Mesenchymal stem cell (in vitro differentiated cells and primary cell): ENCODE measurements at regions not wholly inside any gene's neighbourhood (a gene's known extent, or its start where the extent isn't known, plus 50 kb on each side); places are given as distances from the start of the nearest gene placed in this dataset.
"Not testable (repeated sequence)": the region's sequence is repeated elsewhere in the genome, so short reads cannot be mapped to it uniquely, and the experiment has no call there.

Experiments
- DNase-seq: peaks from one replicate; pipeline ENCODE4 v3.0.0-alpha.2; 2013
- H2AFZ ChIP-seq: one replicate; pipeline ENCODE4 v1.6.1; 2013; ENCODE audit warnings: low read depth, mild to moderate bottlenecking, control low read depth, inconsistent platforms, low read length, moderate library complexity
- H2AK5ac ChIP-seq: 2 replicates; pipeline ENCODE4 v1.6.1; 2013; ENCODE audit warnings: low read length, moderate library complexity, mild to moderate bottlenecking, inconsistent platforms; ENCODE audit not compliant: severe bottlenecking
- H2BK120ac ChIP-seq: one replicate; pipeline ENCODE4 v1.6.1; 2013; ENCODE audit warnings: low read depth, mild to moderate bottlenecking, inconsistent platforms, low read length, moderate library complexity
- H2BK12ac ChIP-seq, 2 experiments: one replicate each; pipeline ENCODE4 v1.6.1; 2013; ENCODE audit warnings: inconsistent platforms in 2 of 2, low read length in 2 of 2, mild to moderate bottlenecking in 2 of 2, moderate library complexity in 2 of 2, control low read depth in 1 of 2
- H2BK15ac ChIP-seq: one replicate; pipeline ENCODE4 v1.6.1; 2013; ENCODE audit warnings: mild to moderate bottlenecking, low read depth, inconsistent platforms; ENCODE audit not compliant: poor library complexity, severe bottlenecking
- H2BK5ac ChIP-seq: 2 replicates; pipeline ENCODE4 v1.6.1; 2013; ENCODE audit warnings: low read depth, mild to moderate bottlenecking, low read length, control low read depth, inconsistent platforms; ENCODE audit not compliant: poor library complexity, severe bottlenecking
- H3K14ac ChIP-seq, 2 experiments: one replicate each; pipeline ENCODE4 v1.6.1; 2013; ENCODE audit warnings: inconsistent platforms in 2 of 2, low read length in 2 of 2, control low read depth in 1 of 2, mild to moderate bottlenecking in 1 of 2, moderate library complexity in 1 of 2
- H3K18ac ChIP-seq, 2 experiments: one replicate each; pipeline ENCODE4 v1.6.1; 2013; ENCODE audit warnings: inconsistent platforms in 2 of 2, low read length in 2 of 2, control low read depth in 1 of 2, low read depth in 1 of 2, mild to moderate bottlenecking in 1 of 2
- H3K23ac ChIP-seq, 2 experiments: one replicate each; pipeline ENCODE4 v1.6.1; 2013; ENCODE audit warnings: inconsistent platforms in 2 of 2, low read length in 2 of 2, mild to moderate bottlenecking in 2 of 2, moderate library complexity in 2 of 2, control low read depth in 1 of 2
- H3K27ac ChIP-seq: 2 replicates; pipeline ENCODE4 v1.5.1; 2013; ENCODE audit warnings: mild to moderate bottlenecking, moderate library complexity, low read length, control low read depth, inconsistent platforms; ENCODE audit not compliant: poor library complexity, severe bottlenecking
- H3K27me3 ChIP-seq, 2 experiments: 2 replicates each; pipeline versions ENCODE4 v1.6.1 to v1.7.0; 2013; ENCODE audit warnings: low read length in 2 of 2, mild to moderate bottlenecking in 2 of 2, moderate library complexity in 2 of 2, control low read depth in 1 of 2, inconsistent platforms in 1 of 2; ENCODE audit not compliant: control insufficient read depth in 1 of 2, insufficient read depth in 1 of 2
- H3K36me3 ChIP-seq, 2 experiments: 2 replicates each; pipeline versions ENCODE4 v1.6.1 to v1.7.0; 2013; ENCODE audit warnings: low read length in 2 of 2, control low read depth in 1 of 2, inconsistent platforms in 1 of 2, low read depth in 1 of 2, mild to moderate bottlenecking in 1 of 2; ENCODE audit not compliant: insufficient read depth in 2 of 2, control insufficient read depth in 1 of 2
- H3K4ac ChIP-seq, 2 experiments: one replicate each; pipeline ENCODE4 v1.6.1; 2013; ENCODE audit warnings: inconsistent platforms in 2 of 2, low read length in 2 of 2, mild to moderate bottlenecking in 2 of 2, moderate library complexity in 2 of 2, control low read depth in 1 of 2, low read depth in 1 of 2
- H3K4me1 ChIP-seq: 2 replicates; pipeline ENCODE4 v1.6.1; 2013; ENCODE audit warnings: low read depth, low read length, control low read depth; ENCODE audit not compliant: control insufficient read depth, insufficient read depth
- H3K4me2 ChIP-seq: 2 replicates; pipeline ENCODE4 v1.6.1; 2013; ENCODE audit warnings: low read length, mild to moderate bottlenecking, inconsistent platforms; ENCODE audit not compliant: poor library complexity, severe bottlenecking
- H3K4me3 ChIP-seq, 2 experiments: 2 replicates each; pipeline versions ENCODE4 v1.5.1 to v1.7.0; 2013; ENCODE audit warnings: low read length in 2 of 2, mild to moderate bottlenecking in 2 of 2, control low read depth in 1 of 2, low read depth in 1 of 2; ENCODE audit not compliant: insufficient read depth in 1 of 2
- H3K79me1 ChIP-seq: replicated peaks from 2 replicates; pipeline ENCODE4 v1.6.1; 2013; ENCODE audit warnings: mild to moderate bottlenecking, control low read depth, low read length, inconsistent platforms; ENCODE audit not compliant: poor library complexity, severe bottlenecking
- H3K9ac ChIP-seq: 2 replicates; pipeline ENCODE4 v1.7.0; 2013; ENCODE audit warnings: mild to moderate bottlenecking, low read length, moderate library complexity
- H3K9me3 ChIP-seq: 2 replicates; pipeline ENCODE4 v1.7.0; 2013; ENCODE audit warnings: mild to moderate bottlenecking, low read length; ENCODE audit not compliant: control insufficient read depth
- H4K8ac ChIP-seq: one replicate; pipeline ENCODE4 v1.6.1; 2013; ENCODE audit warnings: inconsistent platforms, mild to moderate bottlenecking, low read length, moderate library complexity
- H4K91ac ChIP-seq: one replicate; pipeline ENCODE4 v1.6.1; 2013; ENCODE audit warnings: mild to moderate bottlenecking, low read length, inconsistent platforms
- WGBS: methylation state at CpG from one replicate; pipeline ENCODE4 v1.1.7; 2013; ENCODE audit warnings: mixed read lengths; 5-methylcytosine and 5-hydroxymethylcytosine counted together

- Histone ChIP-seq H3K4ac (no peak overlapping the region), H3K36me3 (no peaks in the 10 kb centered on the region), H2AFZ (no peak overlapping the region), H3K79me1 (no peaks in the 10 kb centered on the region), H3K4me1 (no peaks in the 10 kb centered on the region), H4K8ac (no peak overlapping the region), H3K27me3 (peaks cover 0 to 7% of the 10 kb centered on the region in 2 experiments), H3K9me3 (peaks cover 2% of the 10 kb centered on the region), H2BK120ac (no peak overlapping the region), H2BK15ac (no peak overlapping the region), H3K4me2 (no peak overlapping the region), H3K18ac (no peak overlapping the region), H3K9ac (no peak overlapping the region), H4K91ac (no peak overlapping the region), H3K4me3 (no peak overlapping the region), H2BK12ac (no peak overlapping the region), H2BK5ac (no peak overlapping the region), H2AK5ac (no peak overlapping the region), H3K27ac (no peak overlapping the region), H3K14ac (no peak overlapping the region), H3K23ac (no peak overlapping the region)
- WGBS = 88% methylated on average over 2 of the region's 2 CpGs
- DNase-seq = no peak
These were observed 776.5 kb downstream of the DHX35 start for GRCh38 chr20:39738651-39739050.

DNA sequence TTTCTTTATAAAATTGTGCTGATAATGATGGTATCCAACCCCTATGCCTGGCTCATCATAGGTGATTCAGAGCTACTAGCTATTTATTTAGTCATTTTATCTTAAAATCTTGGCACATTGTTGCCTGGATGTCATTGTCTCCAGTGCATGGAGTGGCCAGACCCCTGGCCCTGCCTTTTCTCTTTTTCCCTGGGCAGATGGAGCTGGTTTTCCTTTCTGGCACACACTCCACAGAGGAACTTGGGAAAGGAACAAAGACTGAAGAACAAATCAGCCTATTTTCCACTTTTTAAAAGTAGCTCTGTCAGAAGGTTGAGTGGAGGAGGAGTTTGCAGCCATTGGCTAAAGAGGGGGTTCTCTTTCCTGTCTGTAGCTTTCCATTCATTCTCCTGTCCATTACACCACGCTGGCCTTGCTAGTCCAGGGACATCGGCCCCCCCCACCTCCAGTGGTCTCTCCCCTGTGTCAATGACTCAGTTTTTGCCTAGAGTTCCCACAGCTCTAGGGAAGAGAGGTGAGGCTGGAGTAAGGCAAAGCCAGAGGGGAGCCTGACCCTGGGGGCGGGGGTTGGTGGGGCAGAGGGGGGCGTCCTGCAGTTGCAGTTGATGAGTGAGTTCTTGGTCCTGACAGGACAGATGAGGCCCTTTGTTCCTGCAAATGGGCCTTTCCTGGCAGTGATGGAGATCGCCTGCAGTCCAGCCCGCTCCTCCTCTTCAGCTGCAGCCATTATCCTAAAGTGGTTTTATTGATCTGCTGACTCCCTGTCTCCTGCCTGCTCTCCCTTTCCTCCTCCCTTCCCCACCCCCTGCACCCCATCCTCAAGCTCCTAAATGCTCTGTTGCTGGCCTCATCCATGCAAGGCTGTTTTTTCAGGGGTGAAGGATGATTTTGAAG is 774.5 kb downstream of the DHX35 start:
- no peak overlapping the region for H2BK15ac ChIP-seq
- no peaks in the 10 kb centered on the region for H3K36me3 ChIP-seq
- H3K79me1 ChIP-seq = no peaks in the 10 kb centered on the region
- H3K4me3 ChIP-seq = no peak overlapping the region
- DNase-seq = no peak
- no peak overlapping the region for H2AFZ ChIP-seq
- H3K14ac ChIP-seq = no peak overlapping the region
- H3K4me2 ChIP-seq = no peak overlapping the region
- no peak overlapping the region for H2BK120ac ChIP-seq
- no peak overlapping the region for H3K18ac ChIP-seq
- H4K8ac ChIP-seq = no peak overlapping the region
- H2BK5ac ChIP-seq = no peak overlapping the region
- no peak overlapping the region for H3K27ac ChIP-seq
- H3K4me1 ChIP-seq = no peaks in the 10 kb centered on the region
- H3K23ac ChIP-seq = no peak overlapping the region
- peaks cover 3% of the 10 kb centered on the region for H3K9me3 ChIP-seq
- H3K9ac ChIP-seq = no peak overlapping the region
- WGBS = 62% methylated on average over 3 of the region's 6 CpGs
- no peaks in the 10 kb centered on the region for H3K27me3 ChIP-seq
- H2BK12ac ChIP-seq = no peak overlapping the region
- no peak overlapping the region for H2AK5ac ChIP-seq
- H4K91ac ChIP-seq = no peak overlapping the region
- no peak overlapping the region for H3K4ac ChIP-seq

DNA sequence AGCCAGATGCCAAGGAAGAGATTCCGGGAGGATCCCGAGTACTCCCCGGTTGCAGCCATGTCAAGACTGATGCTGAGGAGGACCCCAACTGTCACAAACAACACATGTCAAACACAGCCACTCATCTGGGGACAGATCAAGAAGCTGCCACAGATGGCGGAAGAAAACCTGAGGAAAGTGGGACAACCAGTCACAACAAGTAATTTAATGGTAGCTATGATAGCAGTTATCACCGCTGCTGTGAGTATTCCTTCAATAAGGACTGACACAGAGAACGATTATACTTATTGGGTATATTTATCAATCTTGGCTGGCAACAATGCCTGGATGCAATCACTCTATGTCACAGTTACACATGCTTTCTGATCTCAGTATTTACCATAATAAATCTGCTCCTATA is 763.4 kb downstream of the DHX35 start:
- DNase-seq, H2BK12ac ChIP-seq, H4K8ac ChIP-seq, H2AFZ ChIP-seq, H3K4ac ChIP-seq, H3K4me1 ChIP-seq, H3K79me1 ChIP-seq, H2BK5ac ChIP-seq, H3K14ac ChIP-seq, H2BK120ac ChIP-seq, H3K23ac ChIP-seq, H3K4me3 ChIP-seq, H2BK15ac ChIP-seq, H3K4me2 ChIP-seq, H3K27me3 ChIP-seq, H4K91ac ChIP-seq, H2AK5ac ChIP-seq, H3K27ac ChIP-seq, H3K36me3 ChIP-seq, H3K18ac ChIP-seq, H3K9ac ChIP-seq: not testable (repeated sequence)
- WGBS = 92% methylated on average over 5 of the region's 6 CpGs
- peaks cover 33% of the 10 kb centered on the region for H3K9me3 ChIP-seq

- Histone ChIP-seq H3K14ac (no peak overlapping the region), H4K91ac (no peak overlapping the region), H2BK12ac (no peak overlapping the region), H2BK15ac (no peak overlapping the region), H2AFZ (no peak overlapping the region), H4K8ac (no peak overlapping the region), H3K79me1 (no peaks in the 10 kb centered on the region), H3K4me2 (no peak overlapping the region), H3K4me1 (no peaks in the 10 kb centered on the region), H3K27me3 (no peaks in the 10 kb centered on the region), H2BK5ac (no peak overlapping the region), H3K23ac (no peak overlapping the region), H3K36me3 (no peaks in the 10 kb centered on the region), H2BK120ac (no peak overlapping the region), H3K4ac (no peak overlapping the region), H3K9ac (no peak overlapping the region), H3K18ac (no peak overlapping the region), H2AK5ac (no peak overlapping the region), H3K9me3 (no peaks in the 10 kb centered on the region), H3K27ac (no peak overlapping the region), H3K4me3 (no peak overlapping the region)
- WGBS = no CpG with 5 or more reads among the region's 2 CpGs
- no peak for DNase-seq
These were observed 757.1 kb downstream of the DHX35 start for GRCh38 chr20:39719293-39719692.
